OCI-LY1 (cell line): ENCODE measurements at regions not wholly inside any gene's neighbourhood (a gene's known extent, or its start where the extent isn't known, plus 50 kb on each side); places are given as distances from the start of the nearest gene placed in this dataset.

Experiments used
- H2AFZ ChIP-seq: fragments of 200-600 bp; sonication (generic), shearing (Covaris generic); 2 replicates; pipeline ENCODE4 v1.6.0; 2014; ENCODE audit warnings: antibody characterized with exemption, mild to moderate bottlenecking, low read length
- H3F3A ChIP-seq: fragments of 200-600 bp; sonication (generic), shearing (Covaris generic); 2 replicates; pipeline ENCODE4 v1.6.0; 2014; ENCODE audit warnings: mild to moderate bottlenecking, antibody characterized with exemption, low read length, moderate library complexity; ENCODE audit not compliant: insufficient read depth
- H3K27ac ChIP-seq: fragments of 200-600 bp; sonication (generic); 2 replicates; pipeline ENCODE4 v1.5.1; 2014; ENCODE audit warnings: low read length, mixed run types, mild to moderate bottlenecking, low read depth; ENCODE audit not compliant: poor library complexity, severe bottlenecking
- H3K27me3 ChIP-seq: fragments of 200-600 bp; sonication (generic); 2 replicates; pipeline ENCODE4 v1.6.0; 2014; ENCODE audit warnings: antibody characterized with exemption, mild to moderate bottlenecking, low read length, moderate library complexity; ENCODE audit not compliant: insufficient read depth
- H3K36me3 ChIP-seq: fragments of 200-600 bp; sonication (generic); 2 replicates; pipeline ENCODE4 v1.6.1; 2014; ENCODE audit warnings: mild to moderate bottlenecking, antibody characterized with exemption, low read length, moderate library complexity, mixed read lengths; ENCODE audit not compliant: insufficient read depth
- H3K4me1 ChIP-seq: fragments of 200-600 bp; sonication (generic); 2 replicates; pipeline ENCODE4 v1.5.1; 2014; ENCODE audit warnings: mild to moderate bottlenecking, low read length, moderate library complexity; ENCODE audit not compliant: insufficient read depth, severe bottlenecking
- H3K4me2 ChIP-seq: fragments of 200-600 bp; sonication (generic), shearing (Covaris generic); 2 replicates; pipeline ENCODE4 v1.6.1; 2014; ENCODE audit warnings: low read length
- H3K4me3 ChIP-seq: fragments of 200-600 bp; sonication (generic); 2 replicates; pipeline ENCODE4 v1.5.1; 2014; ENCODE audit warnings: low read length, low read depth, mild to moderate bottlenecking, mixed read lengths; ENCODE audit not compliant: poor library complexity, severe bottlenecking
- H3K79me2 ChIP-seq: fragments of 200-600 bp; shearing (Covaris generic); 2 replicates; pipeline ENCODE4 v1.6.1; 2016; ENCODE audit warnings: mixed run types, low read length, mixed read lengths; ENCODE audit not compliant: insufficient read depth
- H3K9ac ChIP-seq: fragments of 200-600 bp; sonication (generic), shearing (Covaris generic); 2 replicates; pipeline ENCODE4 v1.6.1; 2014; ENCODE audit warnings: mild to moderate bottlenecking, low read length, mixed read lengths
- H3K9me2 ChIP-seq: fragments of 200-600 bp; sonication (generic), shearing (Covaris generic); 2 replicates; pipeline ENCODE4 v1.6.1; 2014; ENCODE audit warnings: low read depth, mild to moderate bottlenecking, low read length, mixed read lengths
- H3K9me3 ChIP-seq: fragments of 200-600 bp; shearing (Covaris generic); 2 replicates; pipeline ENCODE4 v1.6.1; 2014; ENCODE audit warnings: low read length, mixed read lengths
- H4K20me1 ChIP-seq: fragments of 200-600 bp; sonication (generic), shearing (Covaris generic); 2 replicates; pipeline ENCODE4 v1.6.0; 2016; ENCODE audit warnings: mild to moderate bottlenecking, low read length; ENCODE audit not compliant: insufficient read depth
- EZH2 ChIP-seq: fragments of 200-600 bp; sonication (generic), shearing (Covaris generic); IDR thresholded peaks from 2 replicates; pipeline ENCODE4 v1.8.0; 2017; ENCODE audit warnings: borderline replicate concordance, mixed run types, mild to moderate bottlenecking, antibody characterized with exemption, low read length, moderate library complexity, mixed read lengths
- TF ChIP-seq, protein P1 (sequence below): fragments of 200-600 bp; sonication (generic), shearing (Covaris generic); IDR thresholded peaks from 2 replicates; pipeline ENCODE4 v1.5.1; 2017; ENCODE audit warnings: mild to moderate bottlenecking, antibody characterized with exemption, low read length, moderate library complexity, mixed read lengths

DNA sequence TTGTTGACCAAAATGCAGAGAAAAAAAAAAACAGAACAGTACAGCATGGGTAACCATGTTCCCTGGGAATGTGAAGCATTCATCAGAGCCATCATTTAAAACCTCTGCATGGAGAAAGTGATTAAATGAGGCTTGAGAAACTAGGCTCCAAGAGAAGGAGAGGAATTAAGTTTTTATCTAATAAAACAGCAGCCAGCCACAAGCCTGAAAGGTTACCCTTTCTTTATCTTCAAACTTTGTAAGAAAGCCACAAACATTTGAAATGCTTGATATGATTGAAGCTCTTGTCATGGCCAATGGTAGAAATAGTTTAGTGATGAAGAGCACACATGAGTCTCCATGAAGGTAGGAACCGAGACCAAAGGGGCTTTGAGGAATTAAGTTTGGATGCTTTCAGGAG is 144.9 kb upstream of the SYT1 start:
- Histone ChIP-seq H3K4me1 (no peaks in the 10 kb centered on the region), H3K9ac (no peak overlapping the region), H2AFZ (no peak overlapping the region), H4K20me1 (no peaks in the 10 kb centered on the region), H3K9me2 (no peaks in the 10 kb centered on the region), H3K27me3 (no peaks in the 10 kb centered on the region), H3K4me3 (no peak overlapping the region), H3K36me3 (no peaks in the 10 kb centered on the region), H3K79me2 (no peaks in the 10 kb centered on the region), H3K9me3 (no peaks in the 10 kb centered on the region), H3F3A (no peaks in the 10 kb centered on the region), H3K27ac (no peak overlapping the region), H3K4me2 (no peak overlapping the region)
- no peak for TF ChIP-seq EZH2
- TF ChIP-seq, protein P1, sequence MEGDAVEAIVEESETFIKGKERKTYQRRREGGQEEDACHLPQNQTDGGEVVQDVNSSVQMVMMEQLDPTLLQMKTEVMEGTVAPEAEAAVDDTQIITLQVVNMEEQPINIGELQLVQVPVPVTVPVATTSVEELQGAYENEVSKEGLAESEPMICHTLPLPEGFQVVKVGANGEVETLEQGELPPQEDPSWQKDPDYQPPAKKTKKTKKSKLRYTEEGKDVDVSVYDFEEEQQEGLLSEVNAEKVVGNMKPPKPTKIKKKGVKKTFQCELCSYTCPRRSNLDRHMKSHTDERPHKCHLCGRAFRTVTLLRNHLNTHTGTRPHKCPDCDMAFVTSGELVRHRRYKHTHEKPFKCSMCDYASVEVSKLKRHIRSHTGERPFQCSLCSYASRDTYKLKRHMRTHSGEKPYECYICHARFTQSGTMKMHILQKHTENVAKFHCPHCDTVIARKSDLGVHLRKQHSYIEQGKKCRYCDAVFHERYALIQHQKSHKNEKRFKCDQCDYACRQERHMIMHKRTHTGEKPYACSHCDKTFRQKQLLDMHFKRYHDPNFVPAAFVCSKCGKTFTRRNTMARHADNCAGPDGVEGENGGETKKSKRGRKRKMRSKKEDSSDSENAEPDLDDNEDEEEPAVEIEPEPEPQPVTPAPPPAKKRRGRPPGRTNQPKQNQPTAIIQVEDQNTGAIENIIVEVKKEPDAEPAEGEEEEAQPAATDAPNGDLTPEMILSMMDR, result no peak

DNA sequence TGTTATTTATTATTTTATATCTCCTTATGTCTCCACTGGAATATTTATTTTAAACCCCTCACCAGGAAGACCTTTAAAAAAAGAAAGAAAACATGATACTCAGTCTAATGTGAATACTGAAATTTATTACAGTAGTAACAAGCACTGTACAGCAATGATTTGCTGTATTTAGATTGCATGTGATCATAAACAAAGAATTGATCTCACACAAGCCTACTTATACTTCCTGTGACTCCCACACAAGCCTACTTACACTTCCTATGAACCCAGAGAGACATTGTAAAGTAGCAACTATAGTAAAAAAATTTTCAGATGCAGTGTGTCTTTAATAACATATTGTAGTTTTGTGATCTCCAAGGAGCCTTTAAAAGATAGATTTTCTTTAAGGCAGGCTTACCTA is 142.7 kb upstream of the SYT1 start:
- Histone ChIP-seq H3F3A (no peaks in the 10 kb centered on the region), H2AFZ (no peak overlapping the region), H3K27me3 (no peaks in the 10 kb centered on the region), H3K9me2 (no peaks in the 10 kb centered on the region), H3K4me2 (no peak overlapping the region), H3K27ac (no peak overlapping the region), H3K4me3 (no peak overlapping the region), H3K36me3 (no peaks in the 10 kb centered on the region), H3K4me1 (no peaks in the 10 kb centered on the region), H3K9me3 (no peaks in the 10 kb centered on the region), H4K20me1 (no peaks in the 10 kb centered on the region), H3K79me2 (no peaks in the 10 kb centered on the region), H3K9ac (no peak overlapping the region)
- TF ChIP-seq, protein P1, result no peak
- TF ChIP-seq EZH2, result no peak

DNA sequence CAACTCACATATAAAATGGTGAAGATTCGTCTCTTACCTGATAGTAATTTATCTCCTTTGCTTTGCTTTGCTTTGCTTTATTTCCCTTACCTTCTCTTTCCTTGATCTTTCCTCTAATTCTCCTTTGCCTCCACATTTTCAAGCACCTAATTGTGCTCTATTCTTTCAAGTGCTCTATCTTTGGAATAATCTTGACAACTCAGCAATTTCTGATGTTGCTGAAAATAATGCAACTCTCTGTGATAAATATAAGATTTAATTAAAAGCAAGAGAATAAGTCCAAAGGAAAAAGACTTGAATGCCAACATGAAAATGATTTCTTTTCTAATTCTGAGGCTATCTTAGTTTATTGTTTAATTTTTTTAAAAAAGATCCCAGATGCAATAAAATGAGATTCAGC is 139.5 kb upstream of the SYT1 start:
- no peak overlapping the region for H3K4me3 ChIP-seq
- H3K4me2 ChIP-seq, result no peak overlapping the region
- no peaks in the 10 kb centered on the region for H3K79me2 ChIP-seq
- no peaks in the 10 kb centered on the region for H3F3A ChIP-seq
- no peak overlapping the region for H3K27ac ChIP-seq
- H2AFZ ChIP-seq, result no peak overlapping the region
- no peaks in the 10 kb centered on the region for H3K4me1 ChIP-seq
- H4K20me1 ChIP-seq, result no peaks in the 10 kb centered on the region
- no peaks in the 10 kb centered on the region for H3K9me3 ChIP-seq
- TF ChIP-seq EZH2, result no peak
- TF ChIP-seq, protein P1, result no peak
- H3K27me3 ChIP-seq, result no peaks in the 10 kb centered on the region
- H3K9me2 ChIP-seq, result no peaks in the 10 kb centered on the region
- H3K9ac ChIP-seq, result no peak overlapping the region
- H3K36me3 ChIP-seq, result no peaks in the 10 kb centered on the region
